Activated CD4-positive, alpha-beta T cell treated with anti-CD3 and anti-CD28 coated beads for 4 hours (primary cell): ENCODE measurements at regions not wholly inside any gene's neighbourhood (a gene's known extent, or its start where the extent isn't known, plus 50 kb on each side); places are given as distances from the start of the nearest gene placed in this dataset.

Experiments
- DNase-seq, 2 donors: peaks; one replicate each; pipeline ENCODE4 v3.0.0-alpha.2; 2020

DNA sequence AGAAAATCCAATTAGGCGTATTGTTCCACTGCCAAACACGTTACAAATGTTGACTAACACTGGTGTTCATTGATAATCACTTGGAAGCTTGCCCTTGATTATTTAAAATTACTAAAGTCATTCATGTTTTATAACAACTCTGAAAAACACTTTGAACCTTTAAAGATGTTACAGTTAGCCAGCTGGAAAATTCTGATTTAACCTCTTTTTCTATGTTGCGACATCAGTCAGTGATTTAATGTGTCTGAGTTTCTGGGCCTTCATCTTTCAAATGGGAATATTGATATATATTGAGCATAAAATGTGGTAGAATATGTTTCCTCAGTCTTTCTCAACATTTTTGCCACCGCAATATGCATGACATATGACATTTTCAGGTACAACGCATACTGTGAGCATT, 274.1 kb upstream of the TENM3 start:
- DNase-seq = no peak

DNA sequence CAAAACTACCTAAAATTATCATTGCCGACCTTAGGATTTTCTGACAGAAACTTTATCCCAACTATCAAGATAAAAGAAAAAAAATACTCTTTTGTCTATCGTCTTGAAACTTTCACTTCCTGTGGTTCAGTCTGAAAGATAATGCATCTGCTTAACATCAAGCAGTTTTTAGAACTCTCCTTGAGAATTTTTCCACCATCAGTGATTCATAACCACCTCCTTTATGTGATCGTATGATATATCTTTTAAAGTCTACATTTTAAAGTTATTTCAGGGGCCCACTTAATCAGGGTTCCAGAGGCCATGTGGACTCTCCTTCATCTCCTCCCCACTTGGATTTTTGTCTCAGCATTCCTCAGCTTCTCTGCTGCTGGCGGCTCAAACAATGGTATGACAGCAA, 272.8 kb upstream of the TENM3 start:
- DNase-seq = no peak

DNA sequence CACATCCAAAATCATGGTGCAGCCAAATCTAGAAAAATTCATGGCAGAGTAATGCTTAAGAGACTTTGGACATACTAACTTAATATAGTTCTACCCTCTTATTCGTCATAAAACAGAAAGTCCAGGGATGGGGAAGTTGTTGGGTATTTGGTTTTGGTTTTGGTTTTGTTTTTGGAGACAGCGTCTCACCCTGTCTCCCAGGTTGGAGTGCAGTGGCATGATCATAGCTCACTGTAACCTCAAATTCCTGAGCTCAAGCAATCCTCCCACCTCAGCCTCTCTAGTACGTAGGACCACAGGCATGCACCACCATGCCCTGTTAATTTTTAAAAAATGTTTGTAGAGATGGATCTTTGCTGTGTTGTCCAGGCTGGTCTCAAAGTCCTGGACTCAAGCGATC, 271.8 kb upstream of the TENM3 start:
- DNase-seq = no peak

DNA sequence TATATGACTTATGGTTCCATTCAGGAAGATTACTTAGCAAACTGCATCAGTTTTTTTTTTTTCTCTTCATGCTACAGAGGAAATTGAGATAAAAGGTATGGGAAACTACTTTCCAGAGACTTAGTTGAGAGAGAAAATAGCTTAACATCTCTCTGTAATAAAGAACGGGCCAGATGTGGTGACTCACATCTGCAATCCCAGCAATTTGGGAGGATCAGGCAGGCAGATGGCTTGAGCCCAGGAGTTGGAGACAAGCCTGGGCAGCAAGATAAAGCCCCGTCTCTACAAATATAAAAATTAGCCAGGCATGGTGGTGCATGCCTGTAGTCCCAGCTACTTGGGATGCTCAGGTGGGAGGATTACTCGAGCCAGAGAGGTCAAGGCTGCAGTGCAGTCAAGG, 271.2 kb upstream of the TENM3 start:
- DNase-seq = no peak

DNA sequence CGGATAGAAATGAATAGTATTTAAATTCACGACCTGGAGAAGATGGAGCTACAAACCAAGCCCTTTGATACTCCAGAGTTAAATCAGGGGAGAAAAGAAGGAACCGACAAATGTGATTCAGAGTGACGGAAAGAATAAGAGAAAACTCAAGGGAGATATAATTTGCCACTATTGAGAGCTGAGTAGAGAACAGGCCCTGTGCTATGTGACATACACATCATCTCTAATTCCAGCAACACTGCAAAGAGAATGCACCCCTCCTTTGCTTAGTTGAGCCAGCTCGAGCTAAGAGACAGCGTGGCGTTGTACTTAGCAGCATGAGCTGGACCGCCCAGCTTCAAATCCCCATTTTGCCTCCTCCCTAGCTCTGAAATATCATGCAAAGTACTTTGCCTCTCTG, 266.4 kb upstream of the TENM3 start:
- no peak for DNase-seq

DNA sequence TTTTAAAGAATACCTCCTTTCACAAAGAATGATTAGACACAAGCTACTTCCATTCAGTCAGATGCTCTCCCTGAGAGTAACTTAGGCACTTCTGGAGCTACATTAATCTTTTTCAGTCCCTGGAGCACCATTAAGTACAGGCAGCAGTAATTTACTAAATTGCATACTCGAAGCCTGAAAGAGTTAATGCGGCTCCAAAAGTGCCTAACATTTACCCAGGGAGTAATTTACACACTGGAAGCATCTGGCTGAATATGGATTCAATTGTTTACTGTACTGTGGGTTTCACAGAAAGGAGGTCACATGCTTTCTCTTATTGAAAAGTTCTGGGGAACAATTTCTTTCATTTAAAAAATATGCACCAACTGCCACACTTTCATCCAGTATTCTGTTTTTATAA, 260.8 kb upstream of the TENM3 start:
- no peak for DNase-seq

DNA sequence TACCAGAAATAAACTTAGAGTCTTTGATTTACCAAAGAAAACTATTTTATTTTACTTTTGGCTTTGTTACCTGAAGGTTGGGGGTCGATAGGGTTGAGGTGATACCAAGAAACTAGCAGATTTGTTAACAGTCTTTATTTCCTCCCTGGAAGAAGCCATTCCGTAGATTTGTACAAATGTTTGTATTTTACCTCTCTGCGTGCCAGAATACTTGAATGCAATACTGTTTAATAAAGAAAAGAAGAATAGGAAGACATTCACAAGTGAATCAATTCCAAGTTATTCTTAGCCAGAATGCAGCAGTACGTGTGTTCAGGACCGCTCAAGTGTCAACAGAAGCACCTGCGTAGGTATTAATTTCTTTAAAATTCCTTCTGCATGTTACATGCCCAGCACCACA, 260.3 kb upstream of the TENM3 start:
- no peak for DNase-seq

DNA sequence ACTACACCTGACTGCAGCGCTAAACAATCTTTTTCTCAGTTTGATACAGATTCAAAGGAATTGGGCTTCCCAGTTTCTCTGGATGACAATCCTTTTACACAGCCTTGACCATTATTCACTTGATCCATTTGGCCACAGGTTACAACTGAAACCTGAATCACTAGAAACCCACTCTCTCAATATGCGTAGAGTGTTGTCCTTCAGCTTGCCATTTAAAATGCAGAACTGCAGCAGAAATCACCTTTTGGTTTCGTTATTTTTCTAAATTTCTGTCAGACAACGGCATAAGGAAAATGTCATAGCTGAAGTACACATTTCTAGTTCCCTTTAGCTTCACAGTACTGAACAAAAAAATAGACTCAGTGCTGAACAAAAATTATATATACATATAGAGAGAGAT, 255.8 kb upstream of the TENM3 start:
- DNase-seq = no peak

DNA sequence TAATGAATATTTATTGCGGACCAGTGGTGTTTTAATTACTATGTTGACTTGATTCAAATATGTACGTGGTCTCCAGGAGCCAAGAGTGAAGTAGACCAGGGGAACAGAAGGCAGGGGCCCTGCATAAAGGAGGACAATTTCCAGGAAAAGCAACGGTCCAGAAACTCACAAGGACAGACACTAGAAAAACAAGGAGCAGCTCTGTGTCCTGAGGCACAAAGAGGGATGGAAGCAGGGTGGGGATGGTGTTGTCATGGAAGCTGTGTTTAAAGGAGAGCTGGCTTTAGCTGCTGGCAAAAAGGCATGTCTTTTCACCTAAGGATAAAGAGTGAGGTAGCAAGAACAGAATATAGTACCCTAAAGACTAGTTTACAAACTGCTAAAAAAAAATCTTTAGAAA, 254.1 kb upstream of the TENM3 start:
- no peak for DNase-seq

DNA sequence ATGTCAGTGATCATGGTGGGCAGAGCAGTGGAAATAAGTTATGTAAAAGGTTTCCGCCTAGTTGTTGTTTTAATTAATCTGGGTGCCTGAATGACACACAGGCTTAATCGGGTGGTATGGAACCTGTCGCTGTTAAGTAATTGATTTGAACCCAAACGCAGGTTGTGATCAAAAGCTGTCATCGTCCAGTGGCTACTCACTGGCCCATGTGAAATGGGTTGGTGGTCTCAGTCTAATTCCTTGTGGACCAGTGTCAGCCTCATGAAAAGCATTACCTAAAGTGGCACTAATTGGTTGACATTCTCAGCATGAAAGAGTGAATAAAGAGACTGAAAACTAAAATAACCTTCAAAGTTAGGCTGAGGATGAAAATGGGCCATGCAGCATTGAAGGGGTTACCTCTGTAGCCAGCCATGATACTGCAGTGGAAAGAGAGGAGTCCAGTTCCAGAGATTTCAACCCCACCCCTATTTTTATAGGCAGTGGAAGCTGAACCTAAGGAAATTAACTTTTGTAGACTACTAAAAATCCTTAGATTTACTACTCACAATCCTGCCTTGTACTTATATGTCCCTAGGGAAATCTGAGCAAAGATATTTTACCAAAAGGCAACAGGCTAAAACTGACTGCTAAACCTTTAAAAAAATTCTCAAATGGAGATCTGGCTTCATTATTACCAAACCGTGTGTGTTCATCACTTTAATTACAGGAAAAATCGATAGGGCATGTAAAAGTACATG, 251.7 kb upstream of the TENM3 start:
- DNase-seq = no peak

DNA sequence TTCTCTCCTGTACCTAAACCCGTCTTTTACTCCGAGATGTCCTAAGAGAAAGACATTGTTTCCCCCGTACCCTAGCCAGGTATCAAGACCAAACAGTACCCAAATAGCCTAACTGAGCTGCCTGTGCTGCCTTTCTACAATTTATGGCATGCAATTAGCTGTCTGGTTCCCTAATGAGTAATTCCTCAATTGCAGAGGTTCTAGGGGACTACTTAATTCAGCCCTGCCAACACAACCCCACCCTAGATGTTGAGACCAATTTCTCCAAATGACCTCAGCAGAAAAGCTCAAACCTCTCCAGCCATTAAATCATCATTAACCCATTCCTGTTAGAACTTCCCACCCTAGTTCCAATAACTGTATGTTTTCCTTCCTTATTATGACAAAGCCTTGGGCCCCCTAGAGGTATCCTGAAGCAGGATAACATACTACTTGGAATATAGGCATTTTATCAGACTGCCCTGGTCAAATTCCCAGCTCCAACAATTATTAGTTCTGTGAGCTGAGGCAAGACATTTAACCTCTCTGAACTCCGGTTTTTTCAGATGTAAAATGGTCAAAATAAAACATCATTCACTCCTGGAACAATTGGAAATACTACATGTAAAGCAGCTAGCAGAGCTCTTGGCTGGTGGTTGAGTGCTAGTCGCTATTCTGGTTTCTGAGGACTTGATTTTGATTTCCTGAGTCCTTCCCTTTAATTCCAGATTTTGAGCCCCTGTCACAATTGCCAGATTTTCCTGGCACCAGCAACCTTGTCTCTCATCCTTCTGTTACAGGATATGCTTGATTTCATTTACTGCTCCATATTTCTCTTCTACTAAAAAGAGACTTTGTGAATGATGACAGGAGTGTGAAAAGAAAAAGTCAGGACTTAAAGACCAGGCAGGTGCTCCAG, 244.6 kb upstream of the TENM3 start:
- DNase-seq = no peak

DNA sequence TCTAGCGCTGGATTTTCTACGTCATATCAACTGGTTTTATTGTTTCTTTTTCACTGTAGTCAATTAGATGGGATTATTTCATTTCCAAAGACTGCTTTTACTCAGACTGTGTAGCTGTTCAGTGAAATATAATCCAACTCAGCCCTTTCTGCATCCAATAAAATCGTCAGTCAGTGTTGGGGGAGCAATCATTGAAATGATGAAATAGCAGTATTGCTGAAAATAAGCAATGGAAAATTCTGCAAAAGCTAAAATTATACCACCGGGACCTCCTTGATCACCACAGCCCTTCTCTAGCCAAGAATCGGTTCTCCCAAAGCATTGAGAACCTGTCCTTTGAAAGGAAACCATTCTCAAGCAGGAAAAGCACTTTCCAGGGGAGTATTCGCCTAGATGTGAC, 243.1 kb upstream of the TENM3 start:
- DNase-seq = no peak

DNA sequence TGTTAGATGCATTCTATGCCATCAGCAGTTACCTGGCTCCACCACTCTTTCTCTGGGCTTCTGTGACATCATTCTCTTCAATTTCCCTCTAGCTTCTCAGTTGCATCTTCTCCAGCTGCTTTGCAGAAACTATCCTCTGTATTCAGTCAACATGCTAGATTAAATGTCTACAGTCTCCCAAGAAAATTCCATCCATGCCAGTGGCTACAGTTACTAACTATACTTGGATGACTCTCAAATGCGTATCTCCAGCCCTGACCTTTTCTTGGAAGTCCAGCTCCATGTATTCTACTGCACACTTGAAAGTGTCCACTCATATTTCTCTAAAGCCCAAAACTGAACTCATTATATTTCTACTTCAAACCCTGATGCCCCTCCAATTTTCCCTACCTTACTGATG, 232.3 kb upstream of the TENM3 start:
- no peak for DNase-seq

DNA sequence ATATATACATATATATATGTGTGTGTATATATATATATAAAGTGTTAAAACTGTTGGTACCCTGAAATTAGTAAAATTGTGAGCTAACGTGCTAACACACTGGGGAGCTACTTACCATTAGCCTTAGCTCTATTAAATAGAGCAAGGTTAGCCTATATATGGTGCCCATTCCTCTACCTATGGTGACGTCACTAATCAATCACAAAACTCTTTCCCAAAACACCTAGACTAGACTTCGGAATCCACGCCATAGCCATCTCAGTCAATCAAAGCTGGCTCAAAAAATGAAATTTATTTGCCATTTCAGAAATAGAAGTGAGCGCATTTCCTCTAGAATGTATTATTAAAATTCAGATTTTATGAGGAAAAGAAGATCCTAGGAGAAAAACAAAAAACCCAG, 229.0 kb upstream of the TENM3 start:
- DNase-seq = no peak

DNA sequence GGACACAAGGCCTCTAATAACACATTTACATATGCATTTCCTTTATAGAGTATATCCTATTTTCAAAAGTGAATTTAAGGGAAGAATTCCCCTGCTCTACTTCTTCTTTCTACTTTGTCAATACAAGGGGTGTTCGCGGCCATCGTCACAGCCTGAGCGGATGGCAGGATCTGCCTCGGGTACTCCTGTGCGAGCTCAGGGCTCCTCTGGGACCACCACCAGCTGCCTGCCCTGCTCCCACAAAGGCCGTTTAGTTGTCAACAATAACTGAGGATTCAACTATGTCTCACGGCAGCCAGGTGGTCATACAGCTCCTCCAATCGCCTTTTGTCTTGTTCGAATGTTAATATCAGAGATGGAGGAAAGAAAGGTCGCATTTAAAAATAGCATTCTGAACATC, 228.2 kb upstream of the TENM3 start:
- no peak for DNase-seq

DNA sequence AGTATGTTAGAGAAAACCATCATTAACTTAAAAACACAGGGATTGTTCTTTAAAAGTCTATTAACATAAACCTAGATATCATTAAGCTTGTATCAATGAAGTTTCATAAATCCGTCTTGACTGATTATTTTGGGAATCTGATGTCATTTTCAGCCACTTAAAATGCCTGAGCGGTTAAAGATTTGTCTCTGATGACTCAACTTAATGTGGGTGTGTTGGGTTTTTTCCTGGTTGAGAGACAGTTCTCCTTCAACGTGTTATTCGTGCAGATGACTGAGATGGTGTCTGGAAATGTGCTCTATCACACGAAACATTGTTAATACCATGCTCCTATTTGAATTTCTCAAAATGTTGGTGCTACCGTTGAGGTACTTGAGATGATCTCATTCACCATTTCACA, 227.3 kb upstream of the TENM3 start:
- DNase-seq = no peak

DNA sequence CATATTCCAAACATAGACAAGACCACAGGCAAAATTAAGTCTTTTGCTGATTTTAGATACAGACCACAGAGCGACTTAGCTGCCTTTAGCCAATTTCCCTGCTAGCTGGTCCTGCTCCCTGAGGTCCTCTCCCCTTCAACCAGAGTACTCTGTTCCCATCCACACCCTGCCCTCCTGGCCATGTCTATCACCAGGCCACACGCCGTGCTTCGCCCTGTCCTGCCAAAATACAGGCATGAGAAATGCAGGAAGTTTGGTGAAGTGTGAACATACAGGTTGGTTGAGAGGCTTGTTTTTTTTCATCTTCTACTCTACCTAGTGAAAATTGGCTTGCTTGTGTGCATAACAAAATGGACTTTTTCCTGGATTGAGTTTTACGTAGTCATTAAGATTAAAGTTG, 226.2 kb upstream of the TENM3 start:
- DNase-seq = no peak

DNA sequence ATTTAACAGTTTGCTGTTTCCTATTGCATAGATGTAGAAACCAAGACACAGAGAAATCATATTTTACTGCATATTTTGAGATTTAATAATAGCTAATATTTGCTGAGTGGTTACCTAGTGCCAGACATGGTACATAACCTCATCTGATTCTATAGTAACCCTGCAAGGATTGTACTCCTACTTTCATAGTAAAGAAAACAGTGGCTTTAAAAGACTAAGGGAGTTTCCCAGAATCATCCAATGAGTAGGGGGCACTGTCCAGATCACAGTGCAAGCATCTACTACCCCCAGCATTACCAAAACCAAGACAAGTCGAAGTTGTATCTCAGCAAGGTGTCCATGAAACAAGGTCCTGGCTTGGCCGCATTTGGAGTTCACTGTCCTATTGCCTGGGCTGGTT, 224.5 kb upstream of the TENM3 start:
- DNase-seq = no peak

DNA sequence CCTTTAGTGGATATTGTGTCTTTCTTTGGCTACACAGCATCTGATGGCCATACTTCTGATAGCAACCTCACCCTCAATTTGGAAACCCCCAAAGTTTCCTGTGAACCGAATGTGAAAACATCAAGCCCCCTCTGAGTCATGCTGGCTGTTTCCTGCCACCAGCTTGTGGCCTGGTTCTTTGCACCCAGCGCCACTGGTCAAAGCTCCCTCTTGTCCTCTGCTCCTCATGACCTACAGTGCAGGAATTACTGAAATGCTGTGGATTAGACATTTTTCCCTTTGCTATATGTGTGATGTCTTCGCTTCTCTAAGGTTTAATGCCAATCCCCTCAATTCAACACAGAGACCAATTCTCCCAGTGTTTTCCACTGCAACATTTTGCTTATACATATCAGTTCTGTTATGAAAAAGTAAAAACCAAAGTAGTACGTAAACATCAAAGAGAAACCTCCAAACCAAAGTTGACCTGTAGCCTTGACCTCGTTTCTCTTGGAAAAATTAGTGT, 224.0 kb upstream of the TENM3 start:
- no peak for DNase-seq

DNA sequence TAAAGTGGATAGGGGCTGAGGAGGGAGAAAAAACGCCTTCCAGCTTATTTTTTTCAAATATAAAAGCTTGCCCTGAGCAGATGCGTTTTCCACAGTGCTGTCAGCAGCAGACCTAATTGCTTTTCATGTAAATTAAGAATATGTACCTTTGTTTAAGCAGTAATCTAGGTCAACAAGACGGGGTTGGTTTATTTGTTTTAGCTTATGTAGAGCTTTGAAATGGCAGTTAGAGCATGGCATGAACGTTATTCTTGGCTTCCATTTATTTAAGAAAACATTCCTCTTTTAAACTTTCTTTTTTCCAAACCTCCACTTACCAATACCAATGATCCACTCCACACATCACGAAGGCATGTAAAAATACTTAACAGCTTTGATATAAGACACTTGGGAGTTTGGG, 220.3 kb upstream of the TENM3 start:
- no peak for DNase-seq

DNA sequence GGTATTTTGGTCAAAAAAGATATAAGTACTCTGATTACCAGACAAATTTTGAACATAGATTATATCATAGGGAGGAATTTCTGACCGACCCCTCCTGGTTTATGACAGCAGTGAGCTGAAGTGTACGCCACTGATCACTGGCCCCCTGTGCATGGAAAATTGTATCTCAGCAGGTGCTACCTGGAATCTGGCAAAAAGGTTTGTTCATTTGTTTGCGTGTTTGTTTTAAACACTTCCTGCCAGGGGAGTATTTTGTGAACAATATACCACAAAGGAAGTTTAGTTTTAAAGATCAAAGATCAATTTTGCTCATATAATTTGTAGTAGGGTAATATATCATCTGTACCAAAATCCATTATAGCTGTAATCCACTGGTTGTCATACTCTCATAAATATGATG, 219.7 kb upstream of the TENM3 start:
- no peak for DNase-seq

DNA sequence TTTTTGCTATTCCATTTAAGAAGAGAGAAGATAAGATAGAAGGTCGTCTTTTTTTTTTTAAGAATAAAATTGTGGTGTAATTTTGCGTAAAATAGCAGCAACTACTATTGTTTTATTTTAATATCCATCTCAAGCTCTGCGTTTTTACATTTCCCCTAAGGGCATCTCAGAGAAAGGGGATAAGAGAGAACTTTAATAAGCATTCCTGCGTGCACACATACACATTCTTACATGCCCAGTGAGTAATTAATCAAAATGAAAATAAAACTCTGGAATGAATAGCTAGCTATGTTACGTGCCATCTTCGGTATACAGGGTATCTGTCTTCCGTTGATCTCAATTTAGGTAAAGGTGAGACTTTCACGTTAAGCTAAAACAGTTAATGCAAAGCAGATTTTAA, 200.3 kb upstream of the TENM3 start:
- DNase-seq = no peak

DNA sequence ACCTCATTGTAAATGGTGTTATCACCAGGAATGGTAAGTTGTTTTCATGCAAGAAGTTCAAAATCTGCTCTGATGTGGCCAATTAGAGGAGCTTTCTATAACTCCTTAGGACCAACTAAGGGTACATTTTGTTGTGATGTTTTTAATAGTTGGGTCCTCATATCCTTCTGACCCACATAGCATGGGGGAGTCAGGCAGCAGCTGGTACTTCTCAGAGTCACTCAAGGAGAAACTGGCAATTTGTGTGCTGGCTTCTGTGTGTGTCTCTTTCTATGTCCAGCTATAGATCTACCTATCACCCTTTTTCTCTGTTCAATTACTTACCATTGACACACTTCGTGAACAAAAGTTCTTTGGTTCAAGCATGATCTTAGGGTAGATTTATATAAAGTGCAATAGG, 194.3 kb upstream of the TENM3 start:
- no peak for DNase-seq

DNA sequence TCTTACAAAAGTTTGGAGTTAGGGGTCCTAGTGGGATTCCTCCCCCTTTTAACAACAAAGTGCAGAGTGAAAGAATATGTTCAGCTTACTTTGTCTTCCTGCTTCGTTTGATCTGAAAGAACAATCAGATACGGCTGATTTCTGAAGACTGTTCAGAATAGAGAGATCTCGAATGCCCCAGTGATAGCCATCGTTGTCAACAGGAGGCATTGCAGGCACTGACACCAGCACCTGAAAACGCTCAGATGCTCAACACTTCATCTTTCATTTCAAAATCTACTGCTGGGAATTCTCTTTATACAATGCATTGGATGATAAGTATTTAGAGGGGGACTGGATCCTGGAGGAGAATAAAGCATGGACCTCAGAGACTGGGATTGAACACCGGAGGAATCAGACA, 186.3 kb upstream of the TENM3 start:
- DNase-seq = no peak

DNA sequence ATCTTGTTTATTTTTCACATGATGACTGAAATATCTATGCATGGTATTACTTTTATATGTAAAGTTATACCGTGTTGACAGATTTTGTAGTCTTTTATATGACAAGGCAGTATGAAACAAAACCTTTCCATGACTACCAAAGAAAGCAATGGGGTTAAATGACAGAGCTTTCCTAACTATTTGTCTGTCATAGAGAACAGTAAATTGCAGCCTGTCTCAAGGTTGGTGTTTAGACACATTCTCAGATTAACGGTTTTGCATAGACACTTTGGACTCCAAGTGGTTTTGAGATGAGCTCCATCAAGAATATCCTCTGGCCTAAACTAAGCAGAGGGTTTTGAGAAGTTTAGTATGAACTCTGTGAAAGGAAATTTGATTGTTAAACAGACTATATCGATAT, 180.7 kb upstream of the TENM3 start:
- DNase-seq = no peak
